PFSK-1 (cell line): ENCODE measurements at regions not wholly inside any gene's neighbourhood (a gene's known extent, or its start where the extent isn't known, plus 50 kb on each side); places are given as distances from the start of the nearest gene placed in this dataset.

Experiments used
- POLR2AphosphoS5 ChIP-seq: IDR thresholded peaks from 2 replicates; pipeline ENCODE4 v1.6.1; 2012; ENCODE audit warnings: low read depth, mild to moderate bottlenecking, control low read depth, low read length, moderate library complexity
- TAF1 ChIP-seq: IDR thresholded peaks from 2 replicates; pipeline ENCODE4 v1.6.1; 2012; ENCODE audit warnings: low read length, control low read depth, borderline replicate concordance; ENCODE audit not compliant: insufficient read depth

DNA sequence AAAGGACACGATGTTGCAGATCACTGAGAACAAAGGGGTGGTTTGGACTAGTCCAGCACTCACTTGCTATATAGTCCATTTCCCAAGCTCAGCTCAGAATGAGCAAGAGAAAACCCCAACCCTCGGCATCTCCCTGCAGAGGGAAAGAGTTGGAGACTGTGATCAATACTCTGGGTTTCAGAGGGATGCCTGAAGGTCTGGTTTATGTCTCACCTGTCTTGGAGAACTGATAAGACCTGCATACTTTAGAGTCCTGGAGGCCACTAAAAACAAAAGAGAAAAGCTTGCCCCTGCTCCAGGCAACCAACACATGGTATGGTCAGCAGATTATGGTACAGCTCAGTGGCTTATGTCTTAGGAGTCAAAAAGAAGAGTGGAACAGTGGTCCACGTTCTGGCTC is 1006.9 kb downstream of the CDH9 start:
- TF ChIP-seq TAF1 (no peak), POLR2AphosphoS5 (no peak)
